HEK293T (cell line): ENCODE measurements at regions not wholly inside any gene's neighbourhood (a gene's known extent, or its start where the extent isn't known, plus 50 kb on each side); places are given as distances from the start of the nearest gene placed in this dataset.

Experiments
- BHLHE40 ChIP-seq: fragments of 450-650 bp; IDR thresholded peaks from 2 replicates; pipeline ENCODE4 v1.6.1; 2016; ENCODE audit warnings: mild to moderate bottlenecking, moderate library complexity, borderline replicate concordance
- FOXA1 ChIP-seq: fragments of 450-650 bp; IDR thresholded peaks from 2 replicates; pipeline ENCODE4 v1.6.1; 2016; ENCODE audit warnings: mild to moderate bottlenecking
- FOXM1 ChIP-seq: fragments of 450-650 bp; IDR thresholded peaks from 2 replicates; pipeline ENCODE4 v1.6.1; 2017; ENCODE audit warnings: mild to moderate bottlenecking, borderline replicate concordance
- LEF1 ChIP-seq: fragments of 450-650 bp; IDR thresholded peaks from 2 replicates; pipeline ENCODE4 v1.6.1; 2017; ENCODE audit warnings: mild to moderate bottlenecking, borderline replicate concordance
- NFRKB ChIP-seq: fragments of 450-650 bp; IDR thresholded peaks from 2 replicates; pipeline ENCODE4 v1.6.1; 2016; ENCODE audit warnings: mild to moderate bottlenecking, moderate library complexity
- SP1 ChIP-seq: fragments of 450-650 bp; IDR thresholded peaks from 2 replicates; pipeline ENCODE4 v1.6.1; 2017
- SUZ12 ChIP-seq: fragments of 450-650 bp; IDR thresholded peaks from 2 replicates; pipeline ENCODE4 v1.6.1; 2016; ENCODE audit warnings: mild to moderate bottlenecking
- TARDBP ChIP-seq: fragments of 450-650 bp; IDR thresholded peaks from 2 replicates; pipeline ENCODE4 v1.6.1; 2016
- ZNF384 ChIP-seq: fragments of 450-650 bp; IDR thresholded peaks from 2 replicates; pipeline ENCODE4 v1.6.1; 2016

DNA sequence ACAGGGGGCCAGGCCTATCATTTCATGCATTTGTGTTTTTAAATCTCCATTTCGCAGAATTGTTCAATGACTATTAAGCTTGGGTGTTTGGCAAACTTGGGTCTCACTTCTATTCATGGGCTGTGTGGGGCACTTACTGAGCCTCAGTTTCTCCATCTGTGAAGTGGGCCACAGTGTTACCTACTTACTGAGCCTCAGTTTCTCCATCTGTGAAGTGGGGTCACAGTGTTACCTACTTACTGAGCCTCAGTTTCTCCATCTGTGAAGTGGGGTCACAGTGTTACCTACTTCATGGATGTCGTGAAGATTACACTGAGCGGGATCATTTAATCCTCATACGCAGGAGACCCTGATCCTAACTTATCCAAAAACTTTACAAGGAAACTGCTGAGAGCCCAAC lies 115.1 kb upstream of the STX18 start:
- no peak for TF ChIP-seq FOXA1
- TF ChIP-seq SUZ12: no peak
- no peak for TF ChIP-seq BHLHE40
- no peak for TF ChIP-seq NFRKB
- no peak for TF ChIP-seq LEF1
- TF ChIP-seq ZNF384: no peak
- no peak for TF ChIP-seq TARDBP
- no peak for TF ChIP-seq SP1
- no peak for TF ChIP-seq FOXM1
